Activated naive CD4-positive, alpha-beta T cell treated with anti-CD3 and anti-CD28 coated beads, Interleukin-2, amount 50 U/mL, for 24 hours (primary cell): ENCODE measurements at regions not wholly inside any gene's neighbourhood (a gene's known extent, or its start where the extent isn't known, plus 50 kb on each side); places are given as distances from the start of the nearest gene placed in this dataset.
"Not testable (repeated sequence)": the region's sequence is repeated elsewhere in the genome, so short reads cannot be mapped to it uniquely, and the experiment has no call there.

Experiments used
- H3K27ac Mint-ChIP-seq: one replicate; pipeline ENCODE4 v1.8.0; 2021; ENCODE audit warnings: mild to moderate bottlenecking, mixed read lengths
- H3K27me3 Mint-ChIP-seq: one replicate; pipeline ENCODE4 v1.8.0; 2021; ENCODE audit warnings: mixed read lengths
- H3K36me3 Mint-ChIP-seq: one replicate; pipeline ENCODE4 v1.8.0; 2021; ENCODE audit warnings: mixed read lengths
- H3K4me1 Mint-ChIP-seq: one replicate; pipeline ENCODE4 v1.8.0; 2021; ENCODE audit warnings: mixed read lengths
- H3K4me3 Mint-ChIP-seq: one replicate; pipeline ENCODE4 v1.8.0; 2021; ENCODE audit warnings: mild to moderate bottlenecking, mixed read lengths
- H3K9me3 Mint-ChIP-seq: one replicate; pipeline ENCODE4 v1.8.0; 2021; ENCODE audit warnings: mixed read lengths

GRCh38 chr6:40169878-40170277 is 235.6 kb upstream of the MOCS1 start:
- Mint-ChIP-seq H3K27me3 (peaks cover 18% of the 10 kb centered on the region), H3K9me3 (no peaks in the 10 kb centered on the region), H3K4me1 (no peaks in the 10 kb centered on the region), H3K4me3 (no peak overlapping the region), H3K36me3 (no peaks in the 10 kb centered on the region), H3K27ac (no peak overlapping the region)

DNA sequence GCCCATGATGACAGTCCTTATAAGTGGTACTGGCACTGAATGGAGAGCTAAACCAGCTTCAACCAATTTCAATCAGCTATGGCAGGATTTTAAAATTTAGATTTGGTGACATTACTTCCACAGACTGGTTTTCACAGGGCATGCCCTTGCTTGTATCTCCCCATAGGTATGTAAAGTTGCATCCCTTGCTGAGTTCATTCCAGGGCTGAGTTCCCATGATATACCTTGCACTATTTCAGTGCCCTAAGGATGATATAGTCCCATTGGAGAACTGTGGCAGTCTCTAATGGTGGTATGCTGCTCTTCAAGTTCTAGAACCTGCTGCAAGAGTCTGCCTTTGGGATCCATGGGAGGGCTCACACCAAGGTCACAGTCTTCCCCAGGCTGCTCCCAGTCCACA is 232.7 kb upstream of the MOCS1 start:
- H3K27me3 Mint-ChIP-seq, result peaks cover 19% of the 10 kb centered on the region
- no peak overlapping the region for H3K4me3 Mint-ChIP-seq

DNA sequence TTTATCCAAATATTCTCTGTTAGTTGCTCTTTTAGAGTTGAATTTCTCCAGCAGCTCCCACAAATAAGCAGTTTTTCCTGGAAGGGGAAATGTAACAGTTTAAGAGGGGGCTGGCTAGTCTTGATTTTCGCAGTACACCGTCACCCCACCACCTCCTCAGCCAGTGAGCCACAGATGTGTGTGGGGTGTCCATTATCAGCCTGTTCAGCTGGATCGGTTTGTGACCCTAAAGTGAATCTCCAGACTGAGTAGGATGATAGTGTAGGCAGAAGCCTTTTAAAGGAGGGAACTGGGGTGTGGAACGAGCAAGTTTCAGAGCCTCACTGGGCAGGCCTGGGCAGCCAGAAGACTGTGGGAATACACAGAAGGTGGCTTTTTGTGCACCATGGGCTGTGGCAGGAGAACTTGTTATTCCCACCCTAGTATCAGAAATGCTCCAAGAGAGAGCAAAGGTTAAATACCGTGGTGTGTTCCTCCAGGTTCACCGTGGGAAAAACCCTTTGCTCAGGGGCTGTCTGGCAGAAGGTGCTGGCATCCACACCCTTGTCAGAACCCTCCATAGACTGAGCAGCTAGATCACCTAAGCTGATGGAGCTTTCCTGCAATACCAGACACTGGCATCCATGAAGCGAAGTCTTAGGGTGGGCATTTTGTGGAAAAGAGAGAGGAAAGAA is 230.9 kb upstream of the MOCS1 start:
- no peak overlapping the region for H3K27ac Mint-ChIP-seq
- peaks cover 12% of the 10 kb centered on the region for H3K27me3 Mint-ChIP-seq
- H3K4me3 Mint-ChIP-seq, result no peak overlapping the region
- H3K4me1 Mint-ChIP-seq, result no peaks in the 10 kb centered on the region
- no peaks in the 10 kb centered on the region for H3K36me3 Mint-ChIP-seq
- H3K9me3 Mint-ChIP-seq, result no peaks in the 10 kb centered on the region

More for the DNA sequence above, 232.7 kb upstream of the MOCS1 start:
- H3K27ac Mint-ChIP-seq, result no peak overlapping the region
- no peaks in the 10 kb centered on the region for H3K9me3 Mint-ChIP-seq
- no peaks in the 10 kb centered on the region for H3K36me3 Mint-ChIP-seq
- no peaks in the 10 kb centered on the region for H3K4me1 Mint-ChIP-seq

- no peaks in the 10 kb centered on the region for H3K36me3 Mint-ChIP-seq
- no peaks in the 10 kb centered on the region for H3K4me1 Mint-ChIP-seq
- H3K4me3 Mint-ChIP-seq, result no peak overlapping the region
- peaks cover 8% of the 10 kb centered on the region for H3K27me3 Mint-ChIP-seq
- H3K27ac Mint-ChIP-seq, result no peak overlapping the region
- no peaks in the 10 kb centered on the region for H3K9me3 Mint-ChIP-seq
These were observed 230.1 kb upstream of the MOCS1 start for GRCh38 chr6:40164345-40164755.

DNA sequence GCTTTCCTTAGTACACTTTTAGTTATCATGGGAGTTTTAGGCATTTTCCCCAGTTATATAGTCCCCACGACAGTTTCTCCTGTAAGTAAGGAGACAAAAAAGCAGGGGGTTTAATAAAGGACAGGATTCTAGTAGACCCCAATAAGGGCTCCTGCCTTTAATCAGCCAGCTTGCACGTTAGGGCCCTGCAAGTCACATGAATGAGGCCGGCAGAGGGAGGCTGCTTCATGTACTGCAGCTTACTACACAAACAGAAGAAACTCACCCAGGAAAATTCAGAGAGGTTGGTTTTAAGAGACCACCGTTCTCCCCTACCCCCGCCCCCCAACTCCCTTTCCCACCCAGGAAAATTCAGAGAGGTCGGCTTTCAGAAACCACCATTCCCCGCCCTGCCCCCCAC is 229.7 kb upstream of the MOCS1 start:
- Mint-ChIP-seq H3K27me3 (peaks cover 6% of the 10 kb centered on the region), H3K4me3 (no peak overlapping the region), H3K27ac (no peak overlapping the region), H3K4me1 (no peaks in the 10 kb centered on the region), H3K9me3 (no peaks in the 10 kb centered on the region), H3K36me3 (no peaks in the 10 kb centered on the region)

DNA sequence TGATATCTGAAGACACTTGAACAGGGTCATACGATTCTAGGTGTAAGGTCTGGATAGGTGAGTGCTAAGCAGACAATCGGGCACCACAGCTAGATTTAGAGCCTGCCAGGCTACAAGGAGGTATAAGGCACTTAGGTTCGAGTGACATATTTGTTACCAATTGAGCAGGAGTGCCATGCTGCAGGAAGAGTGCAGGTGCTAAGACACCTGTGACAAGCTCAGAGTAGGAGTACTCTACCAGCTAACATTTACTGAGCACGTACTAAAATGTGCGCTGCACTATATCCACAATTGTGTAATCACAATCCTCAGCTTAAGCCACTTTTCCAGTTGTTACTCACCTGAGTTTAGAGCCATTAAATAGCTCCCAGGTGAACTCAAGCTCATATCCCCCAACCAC is 227.8 kb upstream of the MOCS1 start:
- Mint-ChIP-seq H3K27ac (no peak overlapping the region), H3K27me3 (peaks cover 6% of the 10 kb centered on the region), H3K9me3 (no peaks in the 10 kb centered on the region), H3K36me3 (no peaks in the 10 kb centered on the region), H3K4me1 (no peaks in the 10 kb centered on the region), H3K4me3 (no peak overlapping the region)

DNA sequence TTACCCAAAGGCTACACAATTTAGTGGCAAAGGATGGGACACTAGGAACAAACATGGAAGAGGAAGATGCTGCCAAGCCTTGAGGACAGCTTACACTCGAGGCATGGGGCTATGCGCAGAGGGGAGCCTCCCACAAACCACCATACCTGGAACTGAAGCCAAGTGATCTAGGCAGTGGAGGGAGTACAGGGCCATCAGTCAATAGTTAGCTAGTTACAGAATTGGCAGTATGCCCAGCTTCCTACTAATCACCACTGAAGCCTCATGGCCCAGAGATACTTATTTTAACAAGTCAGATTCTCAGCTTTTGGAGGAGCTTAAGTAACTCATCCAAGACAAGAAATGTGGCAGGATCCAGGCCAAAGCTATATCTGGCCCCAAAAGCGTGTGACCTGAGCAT is 226.6 kb upstream of the MOCS1 start:
- Mint-ChIP-seq H3K27me3 (peaks cover 2% of the 10 kb centered on the region), H3K9me3 (no peaks in the 10 kb centered on the region), H3K27ac (no peak overlapping the region), H3K36me3 (no peaks in the 10 kb centered on the region), H3K4me1 (no peaks in the 10 kb centered on the region), H3K4me3 (no peak overlapping the region)

DNA sequence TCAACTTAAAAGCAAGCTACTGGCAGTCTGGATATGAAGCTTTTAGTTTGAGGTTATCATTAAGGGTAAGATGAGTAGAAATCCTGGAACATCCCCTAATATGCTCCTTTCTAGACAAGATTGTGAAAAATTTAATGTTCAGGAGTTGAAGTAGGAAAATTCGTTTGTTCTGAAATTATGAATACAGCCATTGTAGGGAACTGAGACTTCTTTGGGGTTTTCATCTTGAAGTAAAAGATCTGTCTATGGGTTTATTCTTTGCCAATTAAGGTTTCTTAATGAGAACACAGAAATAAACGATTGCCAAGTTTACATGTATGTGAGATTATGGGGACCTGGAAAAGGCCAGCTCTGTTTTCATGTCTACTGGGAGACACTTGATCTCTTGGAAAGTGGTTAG is 225.6 kb upstream of the MOCS1 start:
- Mint-ChIP-seq H3K4me3 (no peak overlapping the region), H3K27ac (no peak overlapping the region), H3K9me3 (no peaks in the 10 kb centered on the region), H3K4me1 (no peaks in the 10 kb centered on the region), H3K27me3 (peaks cover 2% of the 10 kb centered on the region), H3K36me3 (no peaks in the 10 kb centered on the region)

- Mint-ChIP-seq H3K36me3 (no peaks in the 10 kb centered on the region), H3K27ac (no peak overlapping the region), H3K9me3 (no peaks in the 10 kb centered on the region), H3K4me3 (no peak overlapping the region), H3K4me1 (no peaks in the 10 kb centered on the region), H3K27me3 (no peaks in the 10 kb centered on the region)
These were observed 218.6 kb upstream of the MOCS1 start for GRCh38 chr6:40152701-40153436.

DNA sequence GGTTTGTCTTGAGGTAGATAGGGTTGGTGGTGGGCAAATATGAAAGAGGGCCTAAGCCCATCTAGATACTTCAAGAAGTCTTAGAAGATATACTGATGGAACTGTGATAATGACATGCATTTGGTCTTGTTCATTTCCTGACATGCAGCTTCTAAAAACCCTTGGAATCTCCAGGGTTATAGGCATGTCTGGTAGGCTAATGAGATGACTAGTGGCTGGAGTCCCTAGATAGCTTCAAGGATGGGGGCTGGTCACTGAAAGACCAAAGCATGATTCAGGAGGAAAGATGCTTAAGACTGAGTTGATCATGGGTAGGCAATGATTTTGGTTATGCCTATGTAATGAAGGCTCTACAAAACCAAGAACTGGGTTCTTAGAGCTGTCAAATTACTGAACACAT is 217.9 kb upstream of the MOCS1 start:
- Mint-ChIP-seq H3K27me3 (no peaks in the 10 kb centered on the region), H3K36me3 (no peaks in the 10 kb centered on the region), H3K4me3 (no peak overlapping the region), H3K9me3 (no peaks in the 10 kb centered on the region), H3K27ac (no peak overlapping the region), H3K4me1 (no peaks in the 10 kb centered on the region)

DNA sequence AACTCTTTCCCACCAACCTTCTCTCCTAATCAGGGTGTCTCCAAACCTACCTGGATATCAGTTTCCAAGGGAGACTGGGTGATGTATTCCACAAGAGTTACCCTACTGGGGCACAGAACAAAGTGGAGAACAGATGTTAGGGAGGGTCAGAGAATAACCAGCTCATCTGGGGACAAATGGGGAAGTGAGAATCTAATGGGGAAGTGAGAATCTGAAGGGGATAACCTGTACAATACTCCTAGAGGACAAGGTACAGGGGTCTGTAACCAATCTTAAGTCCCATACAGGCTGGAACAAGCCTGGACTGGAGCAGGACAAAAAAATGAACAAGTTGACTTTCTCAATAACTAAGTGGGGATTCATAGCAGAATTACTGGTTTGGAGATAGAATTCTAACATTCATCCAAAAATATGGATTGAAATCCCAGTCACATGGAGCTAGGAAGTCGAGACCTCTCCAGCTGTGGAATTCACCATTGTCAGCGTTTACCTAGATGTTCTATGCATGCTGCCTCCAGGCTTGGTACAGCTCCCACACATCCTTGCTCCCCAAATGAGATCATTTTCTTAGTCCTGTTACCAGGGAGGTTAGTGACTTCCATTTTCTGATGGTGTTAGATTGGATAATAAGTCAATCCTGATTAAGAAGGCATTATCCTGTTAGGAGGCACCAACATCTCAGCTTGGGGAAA is 214.8 kb upstream of the MOCS1 start:
- Mint-ChIP-seq H3K9me3 (no peaks in the 10 kb centered on the region), H3K36me3 (no peaks in the 10 kb centered on the region), H3K27ac (no peak overlapping the region), H3K4me3 (no peak overlapping the region), H3K27me3 (no peaks in the 10 kb centered on the region), H3K4me1 (no peaks in the 10 kb centered on the region)

- Mint-ChIP-seq H3K4me3 (no peak overlapping the region), H3K27ac (no peak overlapping the region), H3K4me1 (no peaks in the 10 kb centered on the region), H3K9me3 (no peaks in the 10 kb centered on the region), H3K36me3 (no peaks in the 10 kb centered on the region), H3K27me3 (no peaks in the 10 kb centered on the region)
These were observed 212.6 kb upstream of the MOCS1 start for GRCh38 chr6:40146902-40147301.

GRCh38 chr6:40139447-40139846 is 205.2 kb upstream of the MOCS1 start:
- Mint-ChIP-seq H3K9me3 (no peaks in the 10 kb centered on the region), H3K4me3 (no peak overlapping the region), H3K4me1 (no peaks in the 10 kb centered on the region), H3K27ac (no peak overlapping the region), H3K27me3 (peaks cover 1% of the 10 kb centered on the region), H3K36me3 (no peaks in the 10 kb centered on the region)

DNA sequence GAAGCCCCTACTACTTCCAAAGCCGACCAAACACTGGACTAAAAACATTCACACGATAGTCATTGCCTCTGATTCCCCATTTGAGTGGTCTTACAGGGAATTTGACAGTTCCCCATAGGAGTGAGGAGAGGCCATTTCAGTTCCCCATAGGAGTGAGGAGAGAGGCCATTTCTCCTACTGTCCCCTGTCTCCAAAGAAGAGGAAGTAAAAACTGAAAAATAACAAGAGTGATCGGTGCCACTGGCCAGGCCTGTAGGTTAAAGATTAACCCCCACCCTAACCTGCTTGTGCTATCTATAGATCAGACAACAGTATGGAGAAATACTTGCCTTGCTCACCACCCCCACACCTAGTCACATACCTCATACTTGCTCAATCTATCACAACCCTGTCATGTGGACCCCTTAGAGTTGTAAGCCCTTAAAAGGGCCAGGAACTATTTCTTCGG is 204.0 kb upstream of the MOCS1 start:
- Mint-ChIP-seq H3K36me3 (no peaks in the 10 kb centered on the region), H3K27me3 (peaks cover 1% of the 10 kb centered on the region), H3K27ac (no peak overlapping the region), H3K9me3 (no peaks in the 10 kb centered on the region), H3K4me1 (no peaks in the 10 kb centered on the region), H3K4me3 (no peak overlapping the region)

GRCh38 chr6:40135491-40136072 is 201.3 kb upstream of the MOCS1 start:
- Mint-ChIP-seq H3K4me3 (no peak overlapping the region), H3K36me3 (no peaks in the 10 kb centered on the region), H3K4me1 (no peaks in the 10 kb centered on the region), H3K27me3 (peaks cover 1% of the 10 kb centered on the region), H3K27ac (no peak overlapping the region), H3K9me3 (no peaks in the 10 kb centered on the region)

DNA sequence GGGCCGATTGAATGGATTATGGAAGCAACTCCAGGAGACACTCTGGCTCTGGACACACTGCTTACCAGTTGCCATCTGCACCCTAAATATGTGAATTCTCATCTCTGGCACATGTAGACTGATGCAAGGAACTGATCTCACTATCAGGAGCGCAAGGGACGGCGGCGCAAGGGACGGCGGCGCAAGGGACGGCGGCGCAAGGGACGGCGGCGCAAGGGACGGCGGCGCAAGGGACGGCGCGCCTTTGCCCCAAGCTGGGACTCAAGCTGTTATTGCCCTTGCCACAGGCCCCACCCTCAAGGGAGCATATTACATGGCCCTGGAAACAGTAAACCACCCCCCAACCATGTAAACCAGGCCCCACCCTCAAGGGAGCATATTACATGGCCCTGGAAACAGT is 199.7 kb upstream of the MOCS1 start:
- not testable (repeated sequence) for H3K4me3 Mint-ChIP-seq, H3K27ac Mint-ChIP-seq, H3K9me3 Mint-ChIP-seq, H3K36me3 Mint-ChIP-seq, H3K27me3 Mint-ChIP-seq, H3K4me1 Mint-ChIP-seq
